Endothelial cell (in vitro differentiated cells): ENCODE measurements at regions not wholly inside any gene's neighbourhood (a gene's known extent, or its start where the extent isn't known, plus 50 kb on each side); places are given as distances from the start of the nearest gene placed in this dataset.
"Not testable (repeated sequence)": the region's sequence is repeated elsewhere in the genome, so short reads cannot be mapped to it uniquely, and the experiment has no call there.

Source experiments
- DNase-seq: peaks from one replicate; pipeline ENCODE4 v3.0.0; 2021; ENCODE audit warnings: low spot score
- H3K27ac Mint-ChIP-seq: one replicate; pipeline ENCODE4 v1.8.0; 2021; ENCODE audit warnings: mixed read lengths, inconsistent platforms; ENCODE audit not compliant: unreplicated experiment
- H3K27me3 Mint-ChIP-seq: one replicate; pipeline ENCODE4 v1.8.0; 2021; ENCODE audit warnings: mild to moderate bottlenecking, moderate library complexity, mixed read lengths, inconsistent platforms; ENCODE audit not compliant: unreplicated experiment
- H3K36me3 Mint-ChIP-seq: one replicate; pipeline ENCODE4 v1.8.0; 2021; ENCODE audit warnings: mild to moderate bottlenecking, low read depth, mixed read lengths, inconsistent platforms; ENCODE audit not compliant: unreplicated experiment
- H3K4me1 Mint-ChIP-seq: one replicate; pipeline ENCODE4 v1.8.0; 2021; ENCODE audit warnings: mild to moderate bottlenecking, mixed read lengths, inconsistent platforms; ENCODE audit not compliant: unreplicated experiment
- H3K4me3 Mint-ChIP-seq: one replicate; pipeline ENCODE4 v1.8.0; 2021; ENCODE audit warnings: mild to moderate bottlenecking, mixed read lengths, inconsistent platforms; ENCODE audit not compliant: unreplicated experiment
- H3K9me3 Mint-ChIP-seq: one replicate; pipeline ENCODE4 v1.8.0; 2021; ENCODE audit warnings: mixed read lengths, inconsistent platforms; ENCODE audit not compliant: unreplicated experiment
- CTCF ChIP-seq: fragments of 200-600 bp; sonication (generic); IDR thresholded peaks from one replicate; pipeline ENCODE4 v1.5.0; 2021; ENCODE audit warnings: antibody characterized with exemption; ENCODE audit not compliant: unreplicated experiment

GRCh38 chr16:10325783-10326543 lies 59.9 kb upstream of the ATF7IP2 start:
- H3K27me3 Mint-ChIP-seq, result no peaks in the 10 kb centered on the region
- DNase-seq, result no peak
- TF ChIP-seq CTCF, result no peak
- H3K27ac Mint-ChIP-seq, result no peak overlapping the region
- no peaks in the 10 kb centered on the region for H3K4me1 Mint-ChIP-seq
- no peaks in the 10 kb centered on the region for H3K36me3 Mint-ChIP-seq
- no peak overlapping the region for H3K4me3 Mint-ChIP-seq
- H3K9me3 Mint-ChIP-seq, result peaks cover 4% of the 10 kb centered on the region

GRCh38 chr16:10326647-10327046 lies 59.2 kb upstream of the ATF7IP2 start:
- no peak for TF ChIP-seq CTCF
- H3K9me3 Mint-ChIP-seq, result peaks cover 4% of the 10 kb centered on the region
- H3K36me3 Mint-ChIP-seq, result no peaks in the 10 kb centered on the region
- H3K27ac Mint-ChIP-seq, result no peak overlapping the region
- no peak for DNase-seq
- H3K4me3 Mint-ChIP-seq, result no peak overlapping the region
- no peaks in the 10 kb centered on the region for H3K27me3 Mint-ChIP-seq
- no peaks in the 10 kb centered on the region for H3K4me1 Mint-ChIP-seq

- H3K36me3 Mint-ChIP-seq, H3K27ac Mint-ChIP-seq, H3K4me3 Mint-ChIP-seq, H3K9me3 Mint-ChIP-seq, H3K27me3 Mint-ChIP-seq, DNase-seq, H3K4me1 Mint-ChIP-seq: not testable (repeated sequence)
Observed at GRCh38 chr16:10328291-10328690, 57.6 kb upstream of the ATF7IP2 start.

- peaks cover 4% of the 10 kb centered on the region for H3K9me3 Mint-ChIP-seq
- DNase-seq, result no peak
- no peak overlapping the region for H3K4me3 Mint-ChIP-seq
- H3K36me3 Mint-ChIP-seq, result no peaks in the 10 kb centered on the region
- no peaks in the 10 kb centered on the region for H3K4me1 Mint-ChIP-seq
- H3K27ac Mint-ChIP-seq, result no peak overlapping the region
- H3K27me3 Mint-ChIP-seq, result no peaks in the 10 kb centered on the region
- TF ChIP-seq CTCF, result no peak
Observed at GRCh38 chr16:10332241-10332640, 53.6 kb upstream of the ATF7IP2 start.

- no peak overlapping the region for H3K4me3 Mint-ChIP-seq
- DNase-seq, result no peak
- peak overlapping the region; percentile 24 for H3K27ac Mint-ChIP-seq
- TF ChIP-seq CTCF, result no peak
- peaks cover under 1% of the 10 kb centered on the region for H3K9me3 Mint-ChIP-seq
- no peaks in the 10 kb centered on the region for H3K27me3 Mint-ChIP-seq
- no peaks in the 10 kb centered on the region for H3K36me3 Mint-ChIP-seq
- H3K4me1 Mint-ChIP-seq, result no peaks in the 10 kb centered on the region
Observed at GRCh38 chr16:10332775-10333174, 53.1 kb upstream of the ATF7IP2 start.
